ENCODE measurements at regions not wholly inside any gene's neighbourhood (a gene's known extent, or its start where the extent isn't known, plus 50 kb on each side); places are given as distances from the start of the nearest gene placed in this dataset.

DNA sequence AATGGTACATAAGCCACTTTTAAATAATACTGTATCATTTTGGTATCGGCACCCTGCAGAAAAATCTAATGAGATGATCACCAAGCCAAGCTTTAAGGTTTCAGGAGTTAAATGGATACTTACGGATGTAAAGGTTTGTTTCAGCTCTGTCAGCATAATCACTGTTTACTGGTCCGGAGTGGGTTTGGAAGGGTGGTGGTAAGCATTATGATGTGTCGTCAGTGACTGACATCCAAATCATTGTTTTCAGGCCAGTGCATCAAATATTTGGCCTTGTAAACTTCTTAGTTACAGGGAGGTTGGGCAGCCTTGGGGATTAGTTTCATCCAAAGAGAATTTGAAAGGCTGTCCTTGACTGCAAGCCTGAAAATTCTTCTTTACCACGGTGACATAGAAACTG is 50.0 kb upstream of the ATL2 start:
- TF ChIP-seq EZH2phosphoT487 (IDR thresholded peaks at IDR 0.05; ENCODE audit: low read depth, severe bottlenecking, unreplicated experiment), result no peak
- TF ChIP-seq EZH2 (IDR thresholded peaks at IDR 0.05; ENCODE audit: borderline replicate concordance), result no peak
- TF ChIP-seq CTCF (IDR thresholded peaks at IDR 0.05; ENCODE audit: poor library complexity), result no peak
- H3K27me3 ChIP-seq, result no peaks in the 10 kb centered on the region
- no peak overlapping the region for H3K27ac ChIP-seq
- no peaks in the 10 kb centered on the region for H3K9me2 ChIP-seq (replicated peaks; ENCODE audit: insufficient read depth)
- no peak overlapping the region for H3K4me3 ChIP-seq
- 71% methylated on average over 5 of the region's 5 CpGs for whole genome bisulfite sequencing (ENCODE audit: low lambda C conversion rate, missing lambda C conversion rate)
- H3K79me2 ChIP-seq, result no peaks in the 10 kb centered on the region
- no peaks in the 10 kb centered on the region for H4K20me1 ChIP-seq (ENCODE audit: insufficient read depth, poor library complexity, severe bottlenecking)
- H3K4me1 ChIP-seq (ENCODE audit: insufficient read depth), result no peaks in the 10 kb centered on the region
- H3K36me3 ChIP-seq (replicated peaks; ENCODE audit: insufficient read depth, low read depth), result no peaks in the 10 kb centered on the region
- H2AFZ ChIP-seq, result no peak overlapping the region
- H3K4me2 ChIP-seq, result no peak overlapping the region
- H3K9me3 ChIP-seq (ENCODE audit: low read depth), result no peaks in the 10 kb centered on the region
- DNase-seq (ENCODE audit: low spot score), result no peak

All from hepatocyte (in vitro differentiated cells).